ENCODE measurements at regions not wholly inside any gene's neighbourhood (a gene's known extent, or its start where the extent isn't known, plus 50 kb on each side); places are given as distances from the start of the nearest gene placed in this dataset.
"Not testable (repeated sequence)": the region's sequence is repeated elsewhere in the genome, so short reads cannot be mapped to it uniquely, and the experiment has no call there.

DNA sequence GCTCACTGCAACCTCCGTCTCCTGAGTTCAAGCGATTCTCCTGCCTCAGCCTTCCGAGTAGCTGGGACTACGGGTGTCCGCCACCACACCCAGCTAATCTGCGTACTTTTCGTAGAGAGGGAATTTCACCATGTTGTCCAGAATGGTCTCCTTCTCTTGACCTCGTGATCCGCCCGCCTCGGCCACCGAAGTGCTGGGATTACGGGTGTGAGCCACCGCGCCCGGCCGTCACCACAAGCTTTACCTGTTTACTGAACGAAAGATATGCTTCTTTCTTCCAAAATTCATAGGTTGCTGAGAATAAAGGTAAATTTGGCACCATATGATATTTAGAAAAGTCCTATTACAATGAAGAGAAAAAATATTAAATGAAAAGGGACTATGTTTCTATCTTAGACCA, 333.5 kb upstream of the EPHA6 start:
- no peak overlapping the region for H2AFZ ChIP-seq (ENCODE audit: insufficient read depth, low read depth, low read length, poor library complexity, severe bottlenecking)
- no peaks in the 10 kb centered on the region for H4K20me1 ChIP-seq (ENCODE audit: control insufficient read depth, insufficient read depth, low read length, poor library complexity, severe bottlenecking)
- TF ChIP-seq, protein P1, sequence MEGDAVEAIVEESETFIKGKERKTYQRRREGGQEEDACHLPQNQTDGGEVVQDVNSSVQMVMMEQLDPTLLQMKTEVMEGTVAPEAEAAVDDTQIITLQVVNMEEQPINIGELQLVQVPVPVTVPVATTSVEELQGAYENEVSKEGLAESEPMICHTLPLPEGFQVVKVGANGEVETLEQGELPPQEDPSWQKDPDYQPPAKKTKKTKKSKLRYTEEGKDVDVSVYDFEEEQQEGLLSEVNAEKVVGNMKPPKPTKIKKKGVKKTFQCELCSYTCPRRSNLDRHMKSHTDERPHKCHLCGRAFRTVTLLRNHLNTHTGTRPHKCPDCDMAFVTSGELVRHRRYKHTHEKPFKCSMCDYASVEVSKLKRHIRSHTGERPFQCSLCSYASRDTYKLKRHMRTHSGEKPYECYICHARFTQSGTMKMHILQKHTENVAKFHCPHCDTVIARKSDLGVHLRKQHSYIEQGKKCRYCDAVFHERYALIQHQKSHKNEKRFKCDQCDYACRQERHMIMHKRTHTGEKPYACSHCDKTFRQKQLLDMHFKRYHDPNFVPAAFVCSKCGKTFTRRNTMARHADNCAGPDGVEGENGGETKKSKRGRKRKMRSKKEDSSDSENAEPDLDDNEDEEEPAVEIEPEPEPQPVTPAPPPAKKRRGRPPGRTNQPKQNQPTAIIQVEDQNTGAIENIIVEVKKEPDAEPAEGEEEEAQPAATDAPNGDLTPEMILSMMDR (IDR thresholded peaks at IDR 0.05), result no peak
- TF ChIP-seq EZH2 (IDR thresholded peaks at IDR 0.05; ENCODE audit: borderline replicate concordance, insufficient read depth, low read depth, low read length, poor library complexity, severe bottlenecking), result no peak
- ChIA-PET POLR2A (no interaction called here), CTCF (no interaction called here)
- Mint-ChIP-seq H3K4me1 (no peaks in the 10 kb centered on the region), H3K27me3 (no peaks in the 10 kb centered on the region), H3K27ac (no peak overlapping the region), H3K9me3 (ENCODE audit: insufficient read depth) (peaks cover 2% of the 10 kb centered on the region), H3K4me3 (no peak overlapping the region)
- no peaks in the 10 kb centered on the region for H3K27me3 ChIP-seq (replicated peaks in 1 of 4; ENCODE audit: control extremely low read depth in 1 of 4, control insufficient read depth in 3 of 4, insufficient read depth in 4 of 4, low read length in 3 of 4)
- H3K4me3 ChIP-seq (ENCODE audit: control extremely low read depth in 1 of 5, extremely low read depth in 1 of 5, insufficient read depth in 1 of 5, low read depth in 2 of 5, low read length in 4 of 5), result no peak overlapping the region
- DNase-seq (no peak), ATAC-seq (ENCODE audit: low read depth) (no peak)
- intact Hi-C loops (cut with micrococcal nuclease), result no loop called here
- 95% methylated on average over 8 of the region's 18 CpGs for WGBS (ENCODE audit: insufficient coverage)
- H3K27ac ChIP-seq (ENCODE audit: low read length in 2 of 2), result no peak overlapping the region
- H3K36me3 ChIP-seq (replicated peaks in 1 of 2; ENCODE audit: control extremely low read depth in 1 of 2, control insufficient read depth in 1 of 2, extremely low read depth in 1 of 2, insufficient read depth in 2 of 2, low read length in 1 of 2), result no peaks in the 10 kb centered on the region
- H3K9ac ChIP-seq (ENCODE audit: low read length), result no peak overlapping the region
- H3K9me3 ChIP-seq (ENCODE audit: control extremely low read depth in 1 of 3, control insufficient read depth in 2 of 3, insufficient read depth in 1 of 3, low read length in 2 of 3), result peaks cover 1 to 7% (median 3%) of the 10 kb centered on the region in 3 donors
- no peak overlapping the region for H3K4me2 ChIP-seq (replicated peaks; ENCODE audit: low read depth, low read length, poor library complexity, severe bottlenecking)
- H3K79me2 ChIP-seq (ENCODE audit: control insufficient read depth, insufficient read depth, low read length), result no peaks in the 10 kb centered on the region
- no peaks in the 10 kb centered on the region for H3K4me1 ChIP-seq (ENCODE audit: control insufficient read depth in 2 of 2, insufficient read depth in 2 of 2, low read length in 2 of 2)

DNA sequence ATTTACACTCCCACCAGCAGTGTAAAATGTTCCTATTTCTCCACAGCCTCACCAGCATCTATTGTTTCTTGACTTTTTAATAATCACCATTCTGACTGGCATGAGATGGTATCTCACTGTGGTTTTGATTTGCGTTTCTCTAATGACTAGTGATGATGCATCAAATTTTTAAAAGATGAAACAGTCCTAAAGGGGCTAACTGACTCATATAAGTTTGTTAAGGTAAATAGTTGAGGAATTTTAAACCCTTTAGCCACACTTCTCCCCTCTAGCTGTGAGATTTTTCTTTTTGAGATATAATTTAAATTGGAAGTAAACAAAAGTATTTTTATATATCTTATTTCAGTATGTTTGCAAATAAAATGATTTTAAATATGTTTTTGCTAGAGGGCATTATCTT, 331.2 kb upstream of the EPHA6 start:
- H3K4me1 Mint-ChIP-seq; H3K9me3 ChIP-seq (ENCODE audit: control extremely low read depth in 1 of 3, control insufficient read depth in 2 of 3, insufficient read depth in 1 of 3, low read length in 2 of 3); H3K9ac ChIP-seq (ENCODE audit: low read length); H3K27ac ChIP-seq (ENCODE audit: low read length in 2 of 2); CTCF ChIA-PET; H3K36me3 ChIP-seq (replicated peaks in 1 of 2; ENCODE audit: control extremely low read depth in 1 of 2, control insufficient read depth in 1 of 2, extremely low read depth in 1 of 2, insufficient read depth in 2 of 2, low read length in 1 of 2); H4K20me1 ChIP-seq (ENCODE audit: control insufficient read depth, insufficient read depth, low read length, poor library complexity, severe bottlenecking); H3K4me2 ChIP-seq (replicated peaks; ENCODE audit: low read depth, low read length, poor library complexity, severe bottlenecking); H3K79me2 ChIP-seq (ENCODE audit: control insufficient read depth, insufficient read depth, low read length); POLR2A ChIA-PET; H3K27me3 Mint-ChIP-seq; H3K9me3 Mint-ChIP-seq (ENCODE audit: insufficient read depth); H3K4me1 ChIP-seq (ENCODE audit: control insufficient read depth in 2 of 2, insufficient read depth in 2 of 2, low read length in 2 of 2); H3K4me3 Mint-ChIP-seq; H3K27me3 ChIP-seq (replicated peaks in 1 of 4; ENCODE audit: control extremely low read depth in 1 of 4, control insufficient read depth in 3 of 4, insufficient read depth in 4 of 4, low read length in 3 of 4); H3K4me3 ChIP-seq (ENCODE audit: control extremely low read depth in 1 of 5, extremely low read depth in 1 of 5, insufficient read depth in 1 of 5, low read depth in 2 of 5, low read length in 4 of 5); DNase-seq; intact Hi-C loops (cut with micrococcal nuclease); ATAC-seq (ENCODE audit: low read depth); H2AFZ ChIP-seq (ENCODE audit: insufficient read depth, low read depth, low read length, poor library complexity, severe bottlenecking); H3K27ac Mint-ChIP-seq: not testable (repeated sequence)
- no CpG with 5 or more reads among the region's 1 CpG for WGBS (ENCODE audit: insufficient coverage)

All from B cell (primary cell).